GM20000 (cell line): ENCODE measurements at regions not wholly inside any gene's neighbourhood (a gene's known extent, or its start where the extent isn't known, plus 50 kb on each side); places are given as distances from the start of the nearest gene placed in this dataset.
A peak's percentile ranks its signal among the peaks of the same experiment; 100 is the strongest.

Source experiments
- DNase-seq: peaks from one replicate; pipeline ENCODE4 v3.0.0; 2012; ENCODE audit warnings: low spot score
- TF ChIP-seq, protein P1 (sequence below): IDR thresholded peaks from 2 replicates; pipeline ENCODE4 v1.5.1; 2012; ENCODE audit warnings: mild to moderate bottlenecking, control low read depth; ENCODE audit errors: extremely low read depth, missing control alignments

DNA sequence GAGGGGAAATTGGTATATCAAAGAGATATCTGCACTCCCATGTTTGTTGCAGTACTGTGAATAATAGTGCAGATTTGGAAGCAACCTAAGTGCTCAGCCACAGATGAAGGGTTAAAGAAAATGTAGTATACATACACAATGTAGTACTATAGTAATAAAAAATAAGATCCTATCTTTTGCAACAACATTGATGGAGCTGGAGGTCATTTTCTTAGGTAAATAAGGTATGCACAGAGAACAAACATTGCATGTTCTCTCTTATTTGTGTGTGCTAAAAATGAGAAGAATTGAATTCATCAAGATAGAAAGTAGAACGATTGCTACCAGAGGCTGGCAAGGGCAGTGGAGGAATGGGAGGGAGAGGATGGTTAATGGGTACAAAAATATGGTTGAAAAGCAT is 117.9 kb upstream of the TRAM1L1 start:
- TF ChIP-seq, protein P1, sequence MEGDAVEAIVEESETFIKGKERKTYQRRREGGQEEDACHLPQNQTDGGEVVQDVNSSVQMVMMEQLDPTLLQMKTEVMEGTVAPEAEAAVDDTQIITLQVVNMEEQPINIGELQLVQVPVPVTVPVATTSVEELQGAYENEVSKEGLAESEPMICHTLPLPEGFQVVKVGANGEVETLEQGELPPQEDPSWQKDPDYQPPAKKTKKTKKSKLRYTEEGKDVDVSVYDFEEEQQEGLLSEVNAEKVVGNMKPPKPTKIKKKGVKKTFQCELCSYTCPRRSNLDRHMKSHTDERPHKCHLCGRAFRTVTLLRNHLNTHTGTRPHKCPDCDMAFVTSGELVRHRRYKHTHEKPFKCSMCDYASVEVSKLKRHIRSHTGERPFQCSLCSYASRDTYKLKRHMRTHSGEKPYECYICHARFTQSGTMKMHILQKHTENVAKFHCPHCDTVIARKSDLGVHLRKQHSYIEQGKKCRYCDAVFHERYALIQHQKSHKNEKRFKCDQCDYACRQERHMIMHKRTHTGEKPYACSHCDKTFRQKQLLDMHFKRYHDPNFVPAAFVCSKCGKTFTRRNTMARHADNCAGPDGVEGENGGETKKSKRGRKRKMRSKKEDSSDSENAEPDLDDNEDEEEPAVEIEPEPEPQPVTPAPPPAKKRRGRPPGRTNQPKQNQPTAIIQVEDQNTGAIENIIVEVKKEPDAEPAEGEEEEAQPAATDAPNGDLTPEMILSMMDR = no peak
- no peak for DNase-seq

- no peak for DNase-seq
- TF ChIP-seq, protein P1 = no peak
These were observed 125.2 kb upstream of the TRAM1L1 start for GRCh38 chr4:117210551-117210950.

DNA sequence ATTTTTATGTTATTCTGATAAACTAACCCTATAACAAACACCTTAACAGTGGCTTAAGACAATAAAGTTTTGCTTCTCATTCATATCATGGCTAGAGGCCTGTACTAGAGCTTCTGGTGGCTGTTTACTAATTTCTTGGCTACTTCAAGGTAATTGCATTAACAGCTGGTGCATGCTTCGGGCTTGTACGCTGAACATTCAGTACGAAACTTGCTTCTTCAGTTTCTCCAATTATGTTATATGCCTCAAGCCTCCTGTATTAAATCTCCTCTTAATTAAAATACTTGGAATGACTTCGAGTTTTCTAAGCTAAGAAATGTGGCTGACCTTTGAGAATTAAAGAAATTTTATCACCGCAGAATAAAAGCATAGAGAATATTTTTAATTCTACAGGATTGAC is 138.9 kb upstream of the TRAM1L1 start:
- no peak for DNase-seq
- TF ChIP-seq, protein P1 = no peak

DNA sequence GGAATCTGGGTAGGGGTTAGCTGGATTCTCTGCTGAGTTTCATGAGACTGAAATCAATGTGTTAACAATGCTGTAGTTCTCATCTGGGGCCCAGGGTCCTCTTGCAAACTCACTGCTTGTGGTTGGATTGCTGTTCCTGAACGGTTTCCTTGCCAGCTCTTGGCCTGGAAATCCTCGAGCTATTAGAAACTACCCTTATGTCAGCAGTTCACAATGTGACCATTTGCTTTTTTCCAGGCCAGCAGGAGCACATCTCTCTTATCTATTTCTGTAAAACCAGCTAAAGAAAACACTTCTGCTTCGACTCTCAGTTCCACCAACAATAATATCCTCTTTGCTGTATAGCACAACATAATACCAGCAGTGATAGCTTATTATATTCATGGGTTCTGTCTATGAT is 140.1 kb upstream of the TRAM1L1 start:
- no peak for DNase-seq
- TF ChIP-seq, protein P1 = no peak

- TF ChIP-seq, protein P1 = no peak
- no peak for DNase-seq
These were observed 142.5 kb upstream of the TRAM1L1 start for GRCh38 chr4:117227925-117228324.

DNA sequence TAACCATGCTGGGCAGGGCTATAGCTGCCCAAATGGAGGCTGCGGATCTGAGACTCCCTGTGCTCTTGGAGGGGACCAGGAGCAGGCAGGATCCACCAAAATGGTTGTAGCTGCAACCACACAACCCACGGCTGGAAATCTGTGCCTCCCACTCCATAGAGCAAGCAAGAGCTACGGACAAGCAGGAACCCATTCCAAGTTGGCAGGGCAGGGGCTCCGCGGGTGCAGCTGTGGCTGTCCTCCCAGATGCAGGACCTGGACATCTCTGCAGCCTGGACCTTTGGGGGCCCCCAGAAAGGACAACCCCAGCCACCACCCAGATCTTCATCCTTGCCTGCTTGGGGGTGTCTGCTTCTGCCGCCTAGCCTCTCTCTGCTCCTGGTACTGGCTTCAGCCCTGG is 154.1 kb upstream of the TRAM1L1 start:
- TF ChIP-seq, protein P1 = no peak
- DNase-seq = no peak

GRCh38 chr4:117249333-117249732 is 164.0 kb upstream of the TRAM1L1 start:
- TF ChIP-seq, protein P1 = no peak
- peak; percentile 45 for DNase-seq
